WTC11 (cell line): ENCODE measurements at regions not wholly inside any gene's neighbourhood (a gene's known extent, or its start where the extent isn't known, plus 50 kb on each side); places are given as distances from the start of the nearest gene placed in this dataset.
"Not testable (repeated sequence)": the region's sequence is repeated elsewhere in the genome, so short reads cannot be mapped to it uniquely, and the experiment has no call there.

ENCODE experiments used
- ATF3 ChIP-seq: sonication (generic); formaldehyde crosslinking; conservative IDR thresholded peaks from 2 replicates; pipeline ENCODE4 v1.8.1; 2022; ENCODE audit warnings: mild to moderate bottlenecking, missing genetic modification reagents
- CTCF ChIP-seq: fragments of 200-600 bp; IDR thresholded peaks from 2 replicates; pipeline ENCODE4 v1.8.0; 2022; ENCODE audit warnings: antibody characterized with exemption

- not testable (repeated sequence) for TF ChIP-seq CTCF, ATF3
Measured at GRCh38 chr16:29229616-29230005, 176.9 kb downstream of the NPIPB11 start.
